ENCODE measurements at regions not wholly inside any gene's neighbourhood (a gene's known extent, or its start where the extent isn't known, plus 50 kb on each side); places are given as distances from the start of the nearest gene placed in this dataset.
"Not testable (repeated sequence)": the region's sequence is repeated elsewhere in the genome, so short reads cannot be mapped to it uniquely, and the experiment has no call there.

GRCh38 chr2:62641410-62641843 is 64.1 kb upstream of the EHBP1 start:
- ChIA-PET POLR2A (ENCODE audit: unreplicated experiment) (no interaction called here), CTCF (no interaction called here)
- peak; percentile 33 for ATAC-seq

GRCh38 chr2:62631160-62632085 is 74.1 kb upstream of the EHBP1 start:
- no peaks in the 10 kb centered on the region for H3K79me2 ChIP-seq (ENCODE audit: low read length)
- H3K4me1 ChIP-seq (ENCODE audit: insufficient read depth, low read length) = no peaks in the 10 kb centered on the region
- H3K36me3 ChIP-seq (ENCODE audit: low read depth, low read length) = no peaks in the 10 kb centered on the region
- intact Hi-C loops (cut with micrococcal nuclease) = no loop called here
- no peaks in the 10 kb centered on the region for H3K9me2 ChIP-seq (replicated peaks; ENCODE audit: low read length)
- H2AFZ ChIP-seq (ENCODE audit: low read length) = no peak overlapping the region
- no peak for ATAC-seq
- no peaks in the 10 kb centered on the region for H4K20me1 ChIP-seq (ENCODE audit: low read length)
- H3K27ac ChIP-seq (ENCODE audit: low read length) = no peak overlapping the region
- H3F3A ChIP-seq (ENCODE audit: low read length, unreplicated experiment) = no peaks in the 10 kb centered on the region
- H3K4me3 ChIP-seq (ENCODE audit: low read length) = no peak overlapping the region
- no TSS peak for BruUV-seq (replicated peaks)
- H3K9me3 ChIP-seq (ENCODE audit: low read length) = no peaks in the 10 kb centered on the region
- no peak overlapping the region for H3K9ac ChIP-seq (ENCODE audit: low read length)
- no peak overlapping the region for H3K4me2 ChIP-seq (ENCODE audit: low read length)
- no peak for DNase-seq
- CTCF ChIA-PET = no interaction called here
- H3K27me3 ChIP-seq (ENCODE audit: low read length) = no peaks in the 10 kb centered on the region
- POLR2A ChIA-PET (ENCODE audit: unreplicated experiment) = no interaction called here
- TF ChIP-seq EZH2phosphoT487 (IDR thresholded peaks at IDR 0.05; ENCODE audit: borderline replicate concordance, low read length) (no peak), EZH2 (IDR thresholded peaks at IDR 0.05; ENCODE audit: low read length, unreplicated experiment) (no peak), CTCF (conservative IDR thresholded peaks at IDR 0.05; ENCODE audit: low read depth, low read length) (no peak)

More at GRCh38 chr2:62641410-62641843, 64.1 kb upstream of the EHBP1 start:
- Histone ChIP-seq H3K4me2 (ENCODE audit: low read length) (0 out of 2 replicates have a peak overlapping the region, but pooled peaks have one; percentile 5), H3F3A (ENCODE audit: low read length, unreplicated experiment) (no peaks in the 10 kb centered on the region), H3K9ac (ENCODE audit: low read length) (no peak overlapping the region), H3K36me3 (ENCODE audit: low read depth, low read length) (no peaks in the 10 kb centered on the region), H3K4me1 (ENCODE audit: insufficient read depth, low read length) (peaks cover 9% of the 10 kb centered on the region), H3K9me2 (replicated peaks; ENCODE audit: low read length) (no peaks in the 10 kb centered on the region), H3K79me2 (ENCODE audit: low read length) (no peaks in the 10 kb centered on the region), H3K27ac (ENCODE audit: low read length) (no peak overlapping the region), H3K27me3 (ENCODE audit: low read length) (no peaks in the 10 kb centered on the region), H4K20me1 (ENCODE audit: low read length) (no peaks in the 10 kb centered on the region), H3K9me3 (ENCODE audit: low read length) (no peaks in the 10 kb centered on the region), H2AFZ (ENCODE audit: low read length) (peak overlapping the region; percentile 33; the same call in 1 of the 2 replicates), H3K4me3 (ENCODE audit: low read length) (no peak overlapping the region)
- no TSS peak for BruUV-seq (replicated peaks)
- TF ChIP-seq EZH2phosphoT487 (IDR thresholded peaks at IDR 0.05; ENCODE audit: borderline replicate concordance, low read length) = no peak
- TF ChIP-seq CTCF (conservative IDR thresholded peaks at IDR 0.05; ENCODE audit: low read depth, low read length) = no peak
- no peak for TF ChIP-seq EZH2 (IDR thresholded peaks at IDR 0.05; ENCODE audit: low read length, unreplicated experiment)
- intact Hi-C loops (cut with micrococcal nuclease) = no loop called here
- DNase-seq = peak; percentile 36

GRCh38 chr2:62630206-62630605 is 75.3 kb upstream of the EHBP1 start:
- ATAC-seq = not testable (repeated sequence)

GRCh38 chr2:62629310-62629709 is 76.2 kb upstream of the EHBP1 start:
- intact Hi-C loops (cut with micrococcal nuclease); H4K20me1 ChIP-seq (ENCODE audit: low read length); BruUV-seq (replicated peaks); H3K9ac ChIP-seq (ENCODE audit: low read length); H3K27ac ChIP-seq (ENCODE audit: low read length); H3K4me2 ChIP-seq (ENCODE audit: low read length); H3K9me3 ChIP-seq (ENCODE audit: low read length); DNase-seq; POLR2A ChIA-PET (ENCODE audit: unreplicated experiment); H3K4me1 ChIP-seq (ENCODE audit: insufficient read depth, low read length); H2AFZ ChIP-seq (ENCODE audit: low read length); H3K27me3 ChIP-seq (ENCODE audit: low read length); H3K4me3 ChIP-seq (ENCODE audit: low read length); H3K79me2 ChIP-seq (ENCODE audit: low read length); H3F3A ChIP-seq (ENCODE audit: low read length, unreplicated experiment); CTCF ChIA-PET; H3K9me2 ChIP-seq (replicated peaks; ENCODE audit: low read length); H3K36me3 ChIP-seq (ENCODE audit: low read depth, low read length); ATAC-seq: not testable (repeated sequence)

More at GRCh38 chr2:62630206-62630605, 75.3 kb upstream of the EHBP1 start:
- H3K79me2 ChIP-seq (ENCODE audit: low read length); H3K27me3 ChIP-seq (ENCODE audit: low read length); DNase-seq; H3F3A ChIP-seq (ENCODE audit: low read length, unreplicated experiment); intact Hi-C loops (cut with micrococcal nuclease); H3K4me1 ChIP-seq (ENCODE audit: insufficient read depth, low read length); CTCF ChIA-PET; H3K4me2 ChIP-seq (ENCODE audit: low read length); H3K9me3 ChIP-seq (ENCODE audit: low read length); H3K9me2 ChIP-seq (replicated peaks; ENCODE audit: low read length); H3K36me3 ChIP-seq (ENCODE audit: low read depth, low read length); BruUV-seq (replicated peaks); H4K20me1 ChIP-seq (ENCODE audit: low read length); H3K4me3 ChIP-seq (ENCODE audit: low read length); H3K27ac ChIP-seq (ENCODE audit: low read length); H2AFZ ChIP-seq (ENCODE audit: low read length); POLR2A ChIA-PET (ENCODE audit: unreplicated experiment); H3K9ac ChIP-seq (ENCODE audit: low read length): not testable (repeated sequence)

Data from PC-3 (cell line).